Stimulated activated CD4-positive, alpha-beta T cell treated with anti-CD3 and anti-CD28 coated beads, Interleukin-2, amount 100 ng/mL, for 24 hours (primary cell): ENCODE measurements at regions not wholly inside any gene's neighbourhood (a gene's known extent, or its start where the extent isn't known, plus 50 kb on each side); places are given as distances from the start of the nearest gene placed in this dataset.

Source experiments
- DNase-seq, 2 donors: peaks; one replicate each; pipeline ENCODE4 v3.0.0-alpha.2; 2020

- DNase-seq, result no peak
These were observed 170.9 kb upstream of the NPVF start for GRCh38 chr7:25399000-25399750.

GRCh38 chr7:25402532-25402931 lies 174.2 kb upstream of the NPVF start:
- DNase-seq, result no peak

GRCh38 chr7:25405736-25406135 lies 177.4 kb upstream of the NPVF start:
- DNase-seq, result no peak

- DNase-seq, result no peak
These were observed 178.8 kb upstream of the NPVF start for GRCh38 chr7:25407053-25407452.

- no peak for DNase-seq
These were observed 179.9 kb upstream of the NPVF start for GRCh38 chr7:25408012-25408687.

GRCh38 chr7:25408876-25409275 lies 180.6 kb upstream of the NPVF start:
- no peak for DNase-seq

GRCh38 chr7:25409897-25410636 lies 181.8 kb upstream of the NPVF start:
- DNase-seq, result no peak

GRCh38 chr7:25420771-25421170 lies 192.5 kb upstream of the NPVF start:
- DNase-seq, result no peak

- DNase-seq, result no peak
These were observed 195.8 kb upstream of the NPVF start for GRCh38 chr7:25424113-25424512.

- DNase-seq, result no peak
These were observed 196.6 kb upstream of the NPVF start for GRCh38 chr7:25424855-25425254.

GRCh38 chr7:25427721-25428120 lies 199.4 kb upstream of the NPVF start:
- no peak for DNase-seq

- no peak for DNase-seq
These were observed 201.4 kb upstream of the NPVF start for GRCh38 chr7:25429731-25430130.

- no peak for DNase-seq
These were observed 202.1 kb upstream of the NPVF start for GRCh38 chr7:25430200-25430931.

GRCh38 chr7:25431956-25432450 lies 203.7 kb upstream of the NPVF start:
- no peak for DNase-seq

GRCh38 chr7:25432807-25433206 lies 204.5 kb upstream of the NPVF start:
- no peak for DNase-seq

GRCh38 chr7:25436413-25436812 lies 208.1 kb upstream of the NPVF start:
- no peak for DNase-seq

- no peak for DNase-seq
These were observed 209.0 kb upstream of the NPVF start for GRCh38 chr7:25437308-25437707.

- DNase-seq, result no peak
These were observed 216.7 kb upstream of the NPVF start for GRCh38 chr7:25444991-25445390.

- no peak for DNase-seq
These were observed 220.0 kb upstream of the NPVF start for GRCh38 chr7:25448301-25448700.

GRCh38 chr7:25454020-25454419 lies 225.7 kb upstream of the NPVF start:
- DNase-seq, result no peak

- DNase-seq, result no peak
These were observed 226.3 kb upstream of the NPVF start for GRCh38 chr7:25454562-25455041.

- no peak for DNase-seq
These were observed 227.5 kb upstream of the NPVF start for GRCh38 chr7:25455683-25456251.
